NK-92 treated with Interleukin-12 subunit alpha and Interleukin-12 subunit beta, amount 100 ng/mL, for 24 hours (cell line): ENCODE measurements at regions not wholly inside any gene's neighbourhood (a gene's known extent, or its start where the extent isn't known, plus 50 kb on each side); places are given as distances from the start of the nearest gene placed in this dataset.
A peak's percentile ranks its signal among the peaks of the same experiment; 100 is the strongest.

Source experiments
- DNase-seq: peaks from one replicate; lab custom pipeline; 2025; lab: John Stamatoyannopoulos, UW

GRCh38 chr15:95325763-95326404 lies 1004.6 kb upstream of the NR2F2 start:
- no peak for DNase-seq

- DNase-seq, result no peak
Observed at GRCh38 chr15:95326431-95327182, 1003.9 kb upstream of the NR2F2 start.

- DNase-seq, result no peak
Observed at GRCh38 chr15:95327183-95327525, 1003.3 kb upstream of the NR2F2 start.

GRCh38 chr15:95327661-95328060 lies 1002.8 kb upstream of the NR2F2 start:
- DNase-seq, result no peak

GRCh38 chr15:95328559-95328958 lies 1001.9 kb upstream of the NR2F2 start:
- DNase-seq, result no peak

- DNase-seq, result no peak
Observed at GRCh38 chr15:95329362-95329761, 1001.1 kb upstream of the NR2F2 start.

GRCh38 chr15:95341686-95342085 lies 988.8 kb upstream of the NR2F2 start:
- no peak for DNase-seq

GRCh38 chr15:95345867-95346266 lies 984.6 kb upstream of the NR2F2 start:
- no peak for DNase-seq

- no peak for DNase-seq
Observed at GRCh38 chr15:95346721-95347475, 983.6 kb upstream of the NR2F2 start.

GRCh38 chr15:95347837-95348236 lies 982.7 kb upstream of the NR2F2 start:
- peak; percentile 26 for DNase-seq

- no peak for DNase-seq
Observed at GRCh38 chr15:95350908-95351307, 979.6 kb upstream of the NR2F2 start.

- DNase-seq, result no peak
Observed at GRCh38 chr15:95352631-95353187, 977.8 kb upstream of the NR2F2 start.

GRCh38 chr15:95353512-95353911 lies 977.0 kb upstream of the NR2F2 start:
- no peak for DNase-seq

GRCh38 chr15:95359966-95360365 lies 970.5 kb upstream of the NR2F2 start:
- no peak for DNase-seq

- DNase-seq, result no peak
Observed at GRCh38 chr15:95362306-95362705, 968.2 kb upstream of the NR2F2 start.

- DNase-seq, result no peak
Observed at GRCh38 chr15:95363646-95364045, 966.9 kb upstream of the NR2F2 start.

GRCh38 chr15:95365511-95366107 lies 964.9 kb upstream of the NR2F2 start:
- DNase-seq, result no peak

GRCh38 chr15:95368191-95368590 lies 962.3 kb upstream of the NR2F2 start:
- DNase-seq, result no peak

GRCh38 chr15:95368755-95369601 lies 961.5 kb upstream of the NR2F2 start:
- no peak for DNase-seq

- DNase-seq, result no peak
Observed at GRCh38 chr15:95370291-95370690, 960.2 kb upstream of the NR2F2 start.

- no peak for DNase-seq
Observed at GRCh38 chr15:95371664-95372063, 958.8 kb upstream of the NR2F2 start.
